Small intestine (tissue), 7 donors: ENCODE measurements at regions not wholly inside any gene's neighbourhood (a gene's known extent, or its start where the extent isn't known, plus 50 kb on each side); places are given as distances from the start of the nearest gene placed in this dataset.
A peak's percentile ranks its signal among the peaks of the same experiment; 100 is the strongest.

Experiments used
- DNase-seq, 2 donors: peaks; one replicate each; pipeline versions ENCODE4 v3.0.0 to v3.0.0-alpha.2; 2013
- FAIRE-seq: peaks from 2 replicates; lab custom pipeline; 2012; peaks lifted over from hg19 to GRCh38; lab: Jason Lieb, UNC
- H3K27ac ChIP-seq, 3 donors: one replicate each; pipeline ENCODE4 v1.5.1; 2013; ENCODE audit warnings: low read length in 2 of 3, mild to moderate bottlenecking in 2 of 3, control low read depth in 1 of 3, inconsistent platforms in 1 of 3, low read depth in 1 of 3, moderate library complexity in 1 of 3
- H3K27me3 ChIP-seq, 3 donors: one replicate each; pipeline ENCODE4 v1.6.1; 2013; ENCODE audit warnings: low read length in 3 of 3, inconsistent platforms in 1 of 3; ENCODE audit not compliant: control insufficient read depth in 3 of 3, insufficient read depth in 3 of 3
- H3K36me3 ChIP-seq, 3 donors: one replicate each; pipeline ENCODE4 v1.6.1; 2013; ENCODE audit warnings: low read length in 3 of 3, inconsistent platforms in 1 of 3, low read depth in 1 of 3, mild to moderate bottlenecking in 1 of 3, moderate library complexity in 1 of 3; ENCODE audit not compliant: control insufficient read depth in 3 of 3, insufficient read depth in 2 of 3
- H3K4me1 ChIP-seq, 3 donors: one replicate each; pipeline ENCODE4 v1.6.1; 2013; ENCODE audit warnings: low read length in 2 of 3, inconsistent platforms in 1 of 3, low read depth in 1 of 3, mild to moderate bottlenecking in 1 of 3, moderate library complexity in 1 of 3; ENCODE audit not compliant: control insufficient read depth in 3 of 3, insufficient read depth in 2 of 3
- H3K4me3 ChIP-seq, 3 donors: one replicate each; pipeline ENCODE4 v1.5.1; 2013; ENCODE audit warnings: low read length in 3 of 3, control low read depth in 1 of 3, inconsistent platforms in 1 of 3, low read depth in 1 of 3, mild to moderate bottlenecking in 1 of 3, moderate library complexity in 1 of 3
- H3K9me3 ChIP-seq, 2 donors: one replicate each; pipeline ENCODE4 v1.6.1; 2013; ENCODE audit warnings: low read depth in 1 of 2, low read length in 1 of 2; ENCODE audit not compliant: control insufficient read depth in 2 of 2, insufficient read depth in 1 of 2
- WGBS, 3 donors: extraction: QIAGEN DNeasy Blood & Tissue Kit; methylation state at CpG; one replicate each; pipeline ENCODE4 v1.1.7; 2013; 5-methylcytosine and 5-hydroxymethylcytosine counted together
- donor health status: healthy with polysubstance abuse.
- donor health status: control.
- donor health status: control.
- donor health status: Bipolar disorder and iron deficiency.
- donor health status: healthy.

DNA sequence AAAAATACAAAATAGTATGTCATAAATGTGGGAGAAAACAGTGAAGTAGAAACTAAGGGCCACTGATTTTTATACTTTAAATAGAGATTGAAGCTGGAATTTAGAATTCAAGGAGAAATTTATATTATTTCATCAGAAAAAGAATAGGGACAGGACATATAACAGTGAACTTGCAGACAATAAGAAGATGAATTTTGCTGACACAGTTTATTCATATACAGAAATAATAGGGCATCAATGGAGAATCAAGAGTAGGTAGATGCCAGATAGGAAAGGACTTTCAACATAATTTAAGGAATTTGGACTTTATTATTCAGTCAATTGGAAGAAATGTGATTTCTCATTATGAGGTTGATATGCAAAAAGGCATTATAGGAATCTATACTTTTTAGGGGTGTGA lies 118.9 kb upstream of the HNMT start:
- Histone ChIP-seq H3K27ac (no peak overlapping the region), H3K4me3 (no peak overlapping the region), H3K36me3 (no peaks in the 10 kb centered on the region), H3K27me3 (no peaks in the 10 kb centered on the region), H3K9me3 (no peaks in the 10 kb centered on the region), H3K4me1 (no peaks in the 10 kb centered on the region)
- DNase-seq: no peak
- FAIRE-seq: no peak

DNA sequence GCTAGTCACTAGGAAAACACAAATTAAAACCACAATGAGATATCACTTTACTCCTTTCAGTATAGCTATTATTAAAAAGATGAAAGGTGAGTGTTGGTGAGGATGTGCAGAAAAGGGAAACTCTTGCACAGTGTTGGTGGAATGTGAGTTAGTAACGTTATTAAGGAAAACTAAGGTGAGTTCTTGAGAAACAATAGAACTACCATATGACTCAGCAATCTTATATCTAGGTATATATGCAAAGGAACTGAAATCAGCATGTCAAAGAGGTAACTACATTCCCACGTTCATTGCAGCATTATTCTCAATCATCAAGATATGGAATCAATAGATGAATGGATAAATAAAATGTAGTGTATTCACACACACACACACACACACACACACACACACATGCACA lies 117.3 kb upstream of the HNMT start:
- Histone ChIP-seq H3K36me3 (no peaks in the 10 kb centered on the region), H3K27ac (no peak overlapping the region), H3K4me1 (no peaks in the 10 kb centered on the region), H3K4me3 (no peak overlapping the region), H3K9me3 (no peaks in the 10 kb centered on the region), H3K27me3 (no peaks in the 10 kb centered on the region)
- no peak for DNase-seq
- 37 to 64% (median 39%) methylated on average over 2 of the region's 2 CpGs for WGBS, 3 donors
- FAIRE-seq: no peak

DNA sequence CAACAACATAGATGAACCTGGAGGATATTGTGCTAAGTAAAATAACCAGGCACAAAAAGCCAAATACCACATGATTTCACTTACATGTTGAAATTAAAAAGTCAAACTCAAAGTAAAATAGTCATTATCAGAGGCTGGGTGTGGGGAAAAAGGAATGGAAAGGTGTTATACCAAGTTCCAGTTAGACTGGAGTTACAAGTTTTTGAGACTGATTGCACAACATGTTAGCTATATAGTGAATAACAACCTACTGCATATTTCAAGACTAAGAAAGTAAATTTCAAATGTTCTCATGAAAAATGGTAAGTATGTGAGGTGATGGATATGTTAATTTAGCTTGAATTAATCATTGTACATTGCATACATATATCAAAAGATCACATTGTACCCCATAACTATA lies 116.8 kb upstream of the HNMT start:
- Histone ChIP-seq H3K27ac (no peak overlapping the region), H3K27me3 (no peaks in the 10 kb centered on the region), H3K4me3 (no peak overlapping the region), H3K9me3 (no peaks in the 10 kb centered on the region), H3K4me1 (no peaks in the 10 kb centered on the region), H3K36me3 (no peaks in the 10 kb centered on the region)
- DNase-seq: peak in 1 of 2 donors; percentile 22
- no peak for FAIRE-seq

DNA sequence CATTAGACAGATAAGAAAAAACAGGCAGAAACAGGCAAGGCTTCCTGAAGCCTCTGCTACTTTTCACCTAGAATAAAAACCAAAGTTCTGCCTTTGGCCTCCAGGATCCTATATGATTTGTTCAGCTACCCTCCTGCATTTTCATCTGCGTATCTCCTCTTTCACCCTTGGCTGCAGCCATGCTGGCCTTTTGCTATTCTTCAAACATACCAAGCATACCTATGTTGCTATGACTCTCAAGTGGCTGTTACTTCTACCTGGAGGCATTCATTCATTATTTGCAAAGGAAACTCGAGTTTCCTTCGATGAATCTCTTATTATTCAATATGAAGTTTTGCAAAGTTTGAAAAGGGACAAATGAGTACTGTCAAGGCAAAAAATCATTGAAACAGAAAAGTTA lies 106.4 kb upstream of the HNMT start:
- no peaks in the 10 kb centered on the region for H3K4me1 ChIP-seq

DNA sequence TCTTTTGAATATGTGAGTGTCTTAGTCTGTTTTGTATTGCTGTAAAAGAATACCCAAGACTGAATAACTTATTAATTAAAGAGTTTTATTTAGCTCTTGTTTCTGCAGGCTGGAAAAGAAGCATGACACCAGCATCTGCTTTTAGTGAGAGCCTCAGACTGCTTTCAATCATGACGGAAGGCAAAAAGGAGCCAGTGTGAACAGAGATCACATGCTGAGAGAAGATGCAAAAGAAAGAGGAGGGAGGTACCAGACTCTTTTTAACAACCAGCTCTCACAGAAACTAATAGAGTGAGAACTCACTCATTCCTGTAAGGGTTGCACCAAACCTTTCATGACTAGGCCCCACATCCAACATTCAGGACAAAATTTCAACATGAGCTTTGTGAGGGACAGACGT lies 101.6 kb upstream of the HNMT start:
- no peak for FAIRE-seq
- 82 to 84% (median 84%) methylated on average over 2 of the region's 2 CpGs for WGBS, 3 donors
- no peaks in the 10 kb centered on the region for H3K9me3 ChIP-seq
- H3K36me3 ChIP-seq: no peaks in the 10 kb centered on the region
- H3K4me3 ChIP-seq: no peak overlapping the region
- no peaks in the 10 kb centered on the region for H3K4me1 ChIP-seq
- no peak overlapping the region for H3K27ac ChIP-seq
- DNase-seq: no peak
- H3K27me3 ChIP-seq: no peaks in the 10 kb centered on the region

More for the DNA sequence above, 106.4 kb upstream of the HNMT start:
- H3K27me3 ChIP-seq: no peaks in the 10 kb centered on the region
- 27 to 47% (median 38%) methylated on average over 3 of the region's 3 CpGs for WGBS, 3 donors
- H3K36me3 ChIP-seq: no peaks in the 10 kb centered on the region
- no peak overlapping the region for H3K4me3 ChIP-seq
- FAIRE-seq: no peak
- H3K9me3 ChIP-seq: no peaks in the 10 kb centered on the region
- H3K27ac ChIP-seq: no peak overlapping the region
- no peak for DNase-seq

DNA sequence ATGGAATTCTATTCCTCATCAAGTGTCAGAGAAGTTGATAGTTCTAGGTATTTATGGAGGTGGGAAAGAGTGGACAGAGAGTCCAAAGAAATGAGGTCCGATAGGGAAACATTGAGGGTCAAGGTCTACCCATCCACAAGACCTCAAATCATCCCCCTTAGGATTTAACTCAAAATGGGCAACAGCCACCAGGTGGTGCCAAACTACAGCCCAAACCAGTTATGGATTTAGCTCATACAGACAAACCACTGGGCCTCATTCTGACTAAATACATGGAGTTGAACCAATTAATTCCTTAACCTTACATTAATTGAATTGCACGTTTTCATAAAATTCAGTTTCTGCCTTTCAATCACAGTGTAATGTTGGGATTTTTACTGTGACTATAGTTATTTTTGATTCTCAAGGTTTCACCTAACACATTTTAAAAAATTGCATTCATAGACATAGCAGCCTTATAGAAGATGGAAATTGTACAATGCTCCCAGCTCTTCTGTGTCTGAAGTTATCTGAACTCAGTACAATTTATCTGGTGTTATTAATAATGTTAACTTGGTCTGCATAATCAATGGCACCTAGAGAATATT lies 98.2 kb upstream of the HNMT start:
- WGBS, 3 donors: 6 to 25% (median 11%) methylated on average over 2 of the region's 2 CpGs
- no peak overlapping the region for H3K27ac ChIP-seq
- H3K27me3 ChIP-seq: no peaks in the 10 kb centered on the region
- no peaks in the 10 kb centered on the region for H3K9me3 ChIP-seq
- H3K4me1 ChIP-seq: no peaks in the 10 kb centered on the region
- H3K36me3 ChIP-seq: no peaks in the 10 kb centered on the region
- FAIRE-seq (no peak), DNase-seq (peak; percentile 44 to 64)
- H3K4me3 ChIP-seq: no peak overlapping the region

DNA sequence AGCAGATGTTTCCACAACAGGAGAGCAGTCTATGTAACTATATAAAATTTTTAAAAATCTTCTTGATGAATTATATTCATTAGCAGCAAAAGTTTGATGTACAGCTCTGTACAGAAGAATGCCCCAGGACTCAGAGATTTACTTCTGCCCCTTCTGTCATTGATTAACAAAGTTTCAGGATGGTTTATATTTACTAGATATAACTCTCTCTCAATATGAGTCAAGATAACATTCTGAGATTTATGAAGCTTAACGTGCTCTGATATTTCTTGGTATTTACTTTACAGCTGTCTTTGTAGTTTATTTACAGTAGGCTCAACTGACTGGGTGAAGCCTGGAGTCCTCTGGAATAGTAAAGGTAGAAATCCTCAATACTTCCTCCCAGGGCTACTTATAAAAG lies 93.6 kb upstream of the HNMT start:
- DNase-seq (no peak), FAIRE-seq (no peak)
- Histone ChIP-seq H3K36me3 (no peaks in the 10 kb centered on the region), H3K27ac (no peak overlapping the region), H3K4me3 (no peak overlapping the region), H3K27me3 (no peaks in the 10 kb centered on the region), H3K4me1 (peaks cover 0 to 3% (median 0%) of the 10 kb centered on the region in 3 donors), H3K9me3 (no peaks in the 10 kb centered on the region)
- 11 to 19% (median 12%) methylated on average over 1 of the region's 1 CpG for WGBS, 3 donors

DNA sequence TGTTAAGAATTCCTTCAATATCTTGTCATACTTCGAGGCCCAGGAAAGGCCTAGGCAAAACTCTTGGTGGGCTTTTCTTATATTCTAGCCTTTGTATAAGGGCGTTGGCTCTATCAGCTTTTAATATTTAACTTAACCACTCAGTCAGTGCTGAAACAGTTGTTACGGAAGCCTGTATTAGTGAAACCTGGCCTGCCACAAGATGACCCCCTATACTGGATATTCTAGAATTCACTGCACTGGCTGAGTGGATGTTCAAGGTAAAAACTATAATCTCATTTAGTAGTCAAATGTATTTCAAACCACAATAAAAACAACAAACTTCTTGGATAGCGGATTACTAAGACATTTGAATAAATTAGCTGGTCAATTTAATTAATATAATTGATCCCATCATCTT lies 91.7 kb upstream of the HNMT start:
- no peak overlapping the region for H3K4me3 ChIP-seq
- FAIRE-seq: no peak
- 55 to 75% (median 61%) methylated on average over 4 of the region's 4 CpGs for WGBS, 3 donors
- DNase-seq: no peak
- no peaks in the 10 kb centered on the region for H3K36me3 ChIP-seq
- H3K9me3 ChIP-seq: no peaks in the 10 kb centered on the region
- no peaks in the 10 kb centered on the region for H3K27me3 ChIP-seq
- peaks cover 0 to 3% (median 0%) of the 10 kb centered on the region in 3 donors for H3K4me1 ChIP-seq
- no peak overlapping the region for H3K27ac ChIP-seq

DNA sequence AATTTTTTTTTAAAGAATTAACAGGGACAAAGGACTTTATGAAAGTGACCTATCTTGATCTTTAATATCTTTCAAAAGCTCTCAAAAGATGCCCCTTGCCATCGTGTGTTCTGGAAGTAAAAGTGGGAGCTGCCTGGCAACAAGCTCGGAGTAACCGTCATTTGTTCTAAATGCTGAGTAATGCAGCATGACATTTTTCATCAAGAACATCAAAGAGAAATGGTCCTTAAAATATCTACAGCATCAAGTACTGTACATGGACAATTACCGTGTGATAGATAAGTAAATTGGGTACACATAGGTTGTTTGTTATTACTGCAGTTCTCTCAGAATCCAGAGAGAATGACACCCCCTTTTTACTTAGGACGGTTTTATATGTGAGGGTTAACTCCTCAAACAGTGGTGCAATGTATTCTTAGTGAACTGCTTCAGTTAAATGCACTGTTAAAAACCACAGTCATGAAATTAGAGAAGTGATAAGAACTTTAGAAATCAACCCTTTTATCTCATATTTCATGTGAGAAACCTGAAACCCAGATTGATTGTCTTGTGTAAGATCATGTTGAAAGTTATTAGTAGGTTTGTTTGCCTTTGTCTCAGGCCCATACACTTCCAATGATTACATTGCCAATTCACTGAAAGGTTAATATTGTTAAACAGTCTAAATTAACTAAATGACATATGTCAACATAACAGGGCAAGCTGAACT lies 90.6 kb upstream of the HNMT start:
- 27 to 34% (median 27%) methylated on average over 5 of the region's 5 CpGs for WGBS, 3 donors
- Histone ChIP-seq H3K27ac (no peak overlapping the region), H3K36me3 (no peaks in the 10 kb centered on the region), H3K9me3 (no peaks in the 10 kb centered on the region), H3K4me3 (no peak overlapping the region), H3K4me1 (peaks cover 0 to 3% (median 0%) of the 10 kb centered on the region in 3 donors), H3K27me3 (no peaks in the 10 kb centered on the region)
- FAIRE-seq (no peak), DNase-seq (no peak)
